Panc1 (cell line): ENCODE measurements at regions not wholly inside any gene's neighbourhood (a gene's known extent, or its start where the extent isn't known, plus 50 kb on each side); places are given as distances from the start of the nearest gene placed in this dataset.
"Not testable (repeated sequence)": the region's sequence is repeated elsewhere in the genome, so short reads cannot be mapped to it uniquely, and the experiment has no call there.

Experiments used
- ATAC-seq: fragments of 200-7000 bp; cut with Tn5 transposase; 2 replicates; pipeline ENCODE4 v1.9.1; 2020; ENCODE audit warnings: mild to moderate bottlenecking, moderate library complexity
- BruUV-seq: library from RNA; stranded (reverse); fragments of 400-500 nt; replicated peaks from 2 replicates; lab custom pipeline; 2021; lab: Mats Ljungman, UMichigan
- CTCF ChIA-PET: fragments of 300-600 bp; sonication (Branson Sonifier 250); formaldehyde crosslinking; loops from one replicate; lab custom pipeline; 2022; ENCODE audit warnings: antibody characterized with exemption; lab: Charles Lee
- POLR2A ChIA-PET: fragments of 300-600 bp; sonication (Branson Sonifier 250); formaldehyde crosslinking; loops from one replicate; lab custom pipeline; 2022; ENCODE audit warnings: antibody characterized with exemption; lab: Charles Lee
- DNase-seq: peaks from one replicate; pipeline ENCODE4 v3.0.0-alpha.2; 2010; ENCODE audit warnings: low read depth, low spot score
- H3K27ac ChIP-seq: 2 replicates; pipeline ENCODE4 v1.5.1; 2011; ENCODE audit warnings: mild to moderate bottlenecking, low read length, inconsistent platforms
- H3K27me3 ChIP-seq: fragments of 200-500 bp; sonication (Bioruptor generic); 2 replicates; pipeline ENCODE4 v1.6.0; 2014; ENCODE audit warnings: low read length, inconsistent platforms; ENCODE audit not compliant: control insufficient read depth, insufficient read depth
- H3K36me3 ChIP-seq: fragments of 200-500 bp; sonication (Bioruptor generic); 2 replicates; pipeline ENCODE4 v1.5.1; 2014; ENCODE audit warnings: inconsistent platforms, mild to moderate bottlenecking, low read length, moderate library complexity; ENCODE audit not compliant: control insufficient read depth, insufficient read depth
- H3K4me1 ChIP-seq: 2 replicates; pipeline ENCODE4 v1.5.1; 2011; ENCODE audit warnings: inconsistent platforms, mild to moderate bottlenecking, low read length, moderate library complexity; ENCODE audit not compliant: control insufficient read depth, insufficient read depth
- H3K4me3 ChIP-seq, 2 experiments: 2 replicates each; pipeline ENCODE4 v1.5.1; 2011 to 2012; ENCODE audit warnings: low read depth in 2 of 2, low read length in 2 of 2, mild to moderate bottlenecking in 2 of 2, inconsistent platforms in 1 of 2, moderate library complexity in 1 of 2
- H3K9me3 ChIP-seq: fragments of 200-500 bp; sonication (Bioruptor generic); 2 replicates; pipeline ENCODE4 v1.5.1; 2014; ENCODE audit warnings: low read depth, mild to moderate bottlenecking, inconsistent platforms, low read length, moderate library complexity; ENCODE audit not compliant: control insufficient read depth, insufficient read depth
- CTCF ChIP-seq: fragments of 450-650 bp; IDR thresholded peaks from 2 replicates; pipeline ENCODE4 v1.5.1; 2017; ENCODE audit warnings: mild to moderate bottlenecking
- POLR2AphosphoS5 ChIP-seq: IDR thresholded peaks from 2 replicates; pipeline ENCODE4 v1.6.1; 2012; ENCODE audit warnings: mild to moderate bottlenecking, low read depth, low read length, moderate library complexity
- REST ChIP-seq, 2 experiments: IDR thresholded peaks; 2 replicates each; pipeline ENCODE4 v1.6.1; 2011 to 2012; ENCODE audit warnings: low read depth in 2 of 2, control low read depth in 1 of 2, low read length in 1 of 2, mild to moderate bottlenecking in 1 of 2, moderate library complexity in 1 of 2; ENCODE audit not compliant: insufficient read depth in 1 of 2
- SIN3A ChIP-seq: IDR thresholded peaks from 2 replicates; pipeline ENCODE4 v1.6.1; 2012; ENCODE audit warnings: low read depth, mild to moderate bottlenecking, low read length, moderate library complexity, borderline replicate concordance; ENCODE audit not compliant: insufficient read depth
- TCF7L2 ChIP-seq: IDR thresholded peaks from 2 replicates; pipeline ENCODE4 v1.6.1; 2011; ENCODE audit warnings: mild to moderate bottlenecking, low read depth, low read length, inconsistent platforms
- in situ Hi-C: cut with HindIII; loops from 2 replicates; pipeline ENCODE4 v1.10.0; 2016; ENCODE audit warnings: low sequenced_read_pairs, low pct_unique_long_range_greater_than_20kb
- intact Hi-C: fragments of 100-400 bp; cut with micrococcal nuclease; formaldehyde crosslinking; loops from one replicate; pipeline ENCODE4 v1.10.0; 2022; ENCODE audit not compliant: unreplicated experiment

GRCh38 chr17:20929334-20929733, 113.5 kb downstream of the USP22 start:
- Histone ChIP-seq H3K4me1 (no peaks in the 10 kb centered on the region), H3K4me3 (no peak overlapping the region), H3K36me3 (no peaks in the 10 kb centered on the region), H3K27me3 (no peaks in the 10 kb centered on the region; the same call in 1 of the 2 replicates), H3K9me3 (no peaks in the 10 kb centered on the region), H3K27ac (no peak overlapping the region)
- POLR2A ChIA-PET, result no interaction called here
- no TSS peak for BruUV-seq
- CTCF ChIA-PET, result no interaction called here
- in situ Hi-C loops, result no loop called here
- DNase-seq (no peak), ATAC-seq (no peak)
- no peak for TF ChIP-seq TCF7L2
- intact Hi-C loops, result no loop called here

GRCh38 chr17:20930081-20930760, 112.6 kb downstream of the USP22 start:
- Histone ChIP-seq H3K27ac (no peak overlapping the region), H3K4me1 (no peaks in the 10 kb centered on the region), H3K27me3 (no peaks in the 10 kb centered on the region; the same call in 1 of the 2 replicates), H3K4me3 (no peak overlapping the region), H3K9me3 (no peaks in the 10 kb centered on the region), H3K36me3 (no peaks in the 10 kb centered on the region)
- intact Hi-C loops (no loop called here), in situ Hi-C loops (no loop called here)
- TF ChIP-seq SIN3A (no peak), CTCF (no peak), REST (IDR thresholded peaks at IDR 0.05; ENCODE audit: insufficient read depth in 1 of 2, low read depth in 2 of 2, low read length in 1 of 2) (no peak), POLR2AphosphoS5 (no peak), TCF7L2 (no peak)
- ChIA-PET CTCF (interaction anchor here (0.6 kb wide), 1 partner anchor 108 kb away, joined by 5 read pairs; no protein-coding TSS in a partner anchor), POLR2A (no interaction called here)
- DNase-seq (no peak), ATAC-seq (no peak)
- no TSS peak for BruUV-seq

- H3K9me3 ChIP-seq, H3K27me3 ChIP-seq, in situ Hi-C loops, BruUV-seq, intact Hi-C loops, H3K4me3 ChIP-seq, CTCF ChIA-PET, H3K36me3 ChIP-seq, ATAC-seq, DNase-seq, H3K27ac ChIP-seq, POLR2A ChIA-PET, H3K4me1 ChIP-seq: not testable (repeated sequence)
Observed at GRCh38 chr17:20933040-20933439, 109.8 kb downstream of the USP22 start.
